ENCODE measurements at regions not wholly inside any gene's neighbourhood (a gene's known extent, or its start where the extent isn't known, plus 50 kb on each side); places are given as distances from the start of the nearest gene placed in this dataset.

DNA sequence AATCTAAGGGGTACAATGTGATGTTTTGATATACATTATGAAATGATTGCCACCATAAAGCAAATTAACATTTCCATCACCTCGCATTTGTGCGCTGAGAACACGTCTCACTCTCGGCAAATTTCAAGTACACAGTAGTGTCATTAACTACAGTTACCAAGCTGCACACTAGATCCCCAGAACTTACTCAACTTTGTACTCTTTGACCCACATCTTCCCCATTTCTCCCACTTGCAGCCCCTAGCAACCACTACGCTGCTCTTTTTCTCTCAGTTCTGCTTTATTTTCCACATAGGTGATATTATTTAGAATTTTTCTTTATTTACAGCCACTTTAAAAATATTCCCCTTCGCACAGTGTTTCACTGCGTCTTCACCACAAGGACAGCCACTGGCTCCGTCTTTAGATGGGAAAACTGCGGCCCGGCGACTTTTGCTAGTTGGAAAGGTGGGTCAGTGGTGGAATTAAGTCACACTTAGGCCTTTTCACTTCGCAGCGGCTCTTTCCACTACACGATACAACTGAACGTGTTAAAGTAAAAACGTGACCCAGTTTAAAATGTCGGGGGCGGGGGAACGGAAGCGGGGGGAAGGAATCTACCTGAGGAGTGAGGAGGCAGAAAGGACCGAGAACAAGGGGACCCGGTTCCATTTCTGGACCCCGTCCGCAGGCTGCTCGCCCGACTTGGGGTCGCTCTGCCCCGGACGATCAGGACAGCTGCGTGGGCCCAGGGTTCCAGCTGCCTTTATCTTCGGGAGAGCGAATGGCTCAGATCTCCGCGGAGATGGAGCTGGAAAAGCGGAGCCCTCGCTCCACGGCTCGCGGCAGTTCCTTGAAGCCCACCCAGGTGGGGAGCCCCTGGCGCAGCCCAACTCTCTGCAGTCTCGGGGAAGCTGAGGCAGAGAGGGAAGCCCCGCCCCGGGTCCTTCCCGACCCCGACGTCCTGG lies 486.1 kb downstream of the UQCRFS1 start:
- CTCF ChIA-PET: interaction anchor here (0.6 to 2.2 kb wide), 3 partner anchors 11 to 245 kb away, joined by 3 to 8 read pairs (median 4); no protein-coding TSS in a partner anchor

DNA sequence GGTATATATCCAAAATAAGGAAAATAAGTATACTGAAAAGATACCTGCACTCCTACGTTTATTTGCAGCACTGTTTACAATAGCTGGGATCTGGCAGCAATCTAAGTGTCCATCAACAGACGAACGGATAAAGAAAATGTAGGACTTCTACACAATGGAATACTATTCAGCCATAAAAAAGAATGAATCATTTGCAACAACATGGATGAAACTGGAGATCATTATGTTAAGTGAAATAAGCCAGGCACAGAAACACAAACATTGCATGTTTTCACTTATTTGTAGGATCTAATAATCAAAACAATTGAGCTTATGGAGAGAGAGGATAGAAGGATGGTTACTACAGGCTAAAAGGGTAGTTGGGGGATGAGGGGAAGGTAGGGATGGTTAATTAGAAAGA lies 494.0 kb downstream of the UQCRFS1 start:
- ChIA-PET POLR2A (no interaction called here), CTCF (interaction anchor here (0.8 to 1.0 kb wide), 2 partner anchors 9 to 160 kb away, joined by 3 read pairs; no protein-coding TSS in a partner anchor)
- TF ChIP-seq, protein P1, sequence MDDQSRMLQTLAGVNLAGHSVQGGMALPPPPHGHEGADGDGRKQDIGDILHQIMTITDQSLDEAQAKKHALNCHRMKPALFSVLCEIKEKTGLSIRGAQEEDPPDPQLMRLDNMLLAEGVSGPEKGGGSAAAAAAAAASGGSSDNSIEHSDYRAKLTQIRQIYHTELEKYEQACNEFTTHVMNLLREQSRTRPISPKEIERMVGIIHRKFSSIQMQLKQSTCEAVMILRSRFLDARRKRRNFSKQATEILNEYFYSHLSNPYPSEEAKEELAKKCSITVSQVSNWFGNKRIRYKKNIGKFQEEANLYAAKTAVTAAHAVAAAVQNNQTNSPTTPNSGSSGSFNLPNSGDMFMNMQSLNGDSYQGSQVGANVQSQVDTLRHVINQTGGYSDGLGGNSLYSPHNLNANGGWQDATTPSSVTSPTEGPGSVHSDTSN (IDR thresholded peaks at IDR 0.05): no peak
- no peak for TF ChIP-seq GATA3 (IDR thresholded peaks at IDR 0.05; ENCODE audit: borderline replicate concordance)
- no peak for TF ChIP-seq HOXB5 (CRISPR knock-in tag; IDR thresholded peaks at IDR 0.05)
- no peak for TF ChIP-seq ESRRA (IDR thresholded peaks at IDR 0.05; ENCODE audit: borderline replicate concordance, low read length)
- no peak for TF ChIP-seq RAD21 (conservative IDR thresholded peaks at IDR 0.05 in 1 of 2, IDR thresholded peaks at IDR 0.05 in 1 of 2)
- TF ChIP-seq FOXS1 (CRISPR knock-in tag; IDR thresholded peaks at IDR 0.05): no peak
- no peak for TF ChIP-seq POLR2A (IDR thresholded peaks at IDR 0.05; ENCODE audit: low read length)
- TF ChIP-seq EHF (CRISPR knock-in tag; IDR thresholded peaks at IDR 0.05): no peak
- no peak for TF ChIP-seq ZFP36 (IDR thresholded peaks at IDR 0.05; ENCODE audit: borderline replicate concordance, partially characterized antibody)
- TF ChIP-seq EHMT2 (IDR thresholded peaks at IDR 0.05; ENCODE audit: low read depth): no peak
- no peak for TF ChIP-seq MAFK (IDR thresholded peaks at IDR 0.05; ENCODE audit: partially characterized antibody)
- no peak for TF ChIP-seq CHD4 (IDR thresholded peaks at IDR 0.05; ENCODE audit: borderline replicate concordance)
- no peak for TF ChIP-seq CHD2 (IDR thresholded peaks at IDR 0.05; ENCODE audit: low read length, partially characterized antibody)
- TF ChIP-seq EP300 (IDR thresholded peaks at IDR 0.05): no peak
- TF ChIP-seq, protein P2, sequence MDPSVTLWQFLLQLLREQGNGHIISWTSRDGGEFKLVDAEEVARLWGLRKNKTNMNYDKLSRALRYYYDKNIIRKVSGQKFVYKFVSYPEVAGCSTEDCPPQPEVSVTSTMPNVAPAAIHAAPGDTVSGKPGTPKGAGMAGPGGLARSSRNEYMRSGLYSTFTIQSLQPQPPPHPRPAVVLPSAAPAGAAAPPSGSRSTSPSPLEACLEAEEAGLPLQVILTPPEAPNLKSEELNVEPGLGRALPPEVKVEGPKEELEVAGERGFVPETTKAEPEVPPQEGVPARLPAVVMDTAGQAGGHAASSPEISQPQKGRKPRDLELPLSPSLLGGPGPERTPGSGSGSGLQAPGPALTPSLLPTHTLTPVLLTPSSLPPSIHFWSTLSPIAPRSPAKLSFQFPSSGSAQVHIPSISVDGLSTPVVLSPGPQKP (IDR thresholded peaks at IDR 0.05; ENCODE audit: low read depth, low read length): no peak
- no peak overlapping the region for H3K27ac ChIP-seq
- ATAC-seq (no peak), DNase-seq (ENCODE audit: low read depth in 1 of 2, low spot score in 1 of 2) (no peak), FAIRE-seq (no peak)
- no peak overlapping the region for H3K4me3 ChIP-seq
- H3K4me2 ChIP-seq: no peak overlapping the region
- H3K4me1 ChIP-seq: no peaks in the 10 kb centered on the region
- H3K9me3 ChIP-seq: peaks cover 5% of the 10 kb centered on the region; the same call in 1 of the 3 replicates
- 36% methylated on average over 3 of the region's 3 CpGs for WGBS (ENCODE audit: missing lambda C conversion rate)

More for the DNA sequence above, 486.1 kb downstream of the UQCRFS1 start:
- no peak for ATAC-seq
- DNase-seq (ENCODE audit: low read depth in 1 of 2, low spot score in 1 of 2): no peak
- no peaks in the 10 kb centered on the region for H3K4me1 ChIP-seq
- WGBS (ENCODE audit: missing lambda C conversion rate): 65% methylated on average over 42 of the region's 46 CpGs
- no peak for FAIRE-seq
- TF ChIP-seq HOXA7 (CRISPR knock-in tag; IDR thresholded peaks at IDR 0.05) (no peak), ZC3H11A (IDR thresholded peaks at IDR 0.05) (no peak), HOXB13 (CRISPR knock-in tag; IDR thresholded peaks at IDR 0.05; ENCODE audit: low read depth) (no peak), JUNB (IDR thresholded peaks at IDR 0.05) (no peak), RARB (CRISPR knock-in tag; IDR thresholded peaks at IDR 0.05) (no peak), TFCP2L1 (CRISPR knock-in tag; IDR thresholded peaks at IDR 0.05) (no peak), RAD21 (conservative IDR thresholded peaks at IDR 0.05 in 1 of 2, IDR thresholded peaks at IDR 0.05 in 1 of 2) (no peak), MYC (IDR thresholded peaks at IDR 0.05; ENCODE audit: borderline replicate concordance, low read length) (no peak), MAZ (IDR thresholded peaks at IDR 0.05; ENCODE audit: borderline replicate concordance, low read depth, low read length) (no peak), CHD2 (IDR thresholded peaks at IDR 0.05; ENCODE audit: low read length, partially characterized antibody) (no peak)
- TF ChIP-seq, protein P3, sequence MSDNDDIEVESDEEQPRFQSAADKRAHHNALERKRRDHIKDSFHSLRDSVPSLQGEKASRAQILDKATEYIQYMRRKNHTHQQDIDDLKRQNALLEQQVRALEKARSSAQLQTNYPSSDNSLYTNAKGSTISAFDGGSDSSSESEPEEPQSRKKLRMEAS (IDR thresholded peaks at IDR 0.05): no peak
- TF ChIP-seq, protein P4, sequence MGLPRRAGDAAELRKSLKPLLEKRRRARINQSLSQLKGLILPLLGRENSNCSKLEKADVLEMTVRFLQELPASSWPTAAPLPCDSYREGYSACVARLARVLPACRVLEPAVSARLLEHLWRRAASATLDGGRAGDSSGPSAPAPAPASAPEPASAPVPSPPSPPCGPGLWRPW (IDR thresholded peaks at IDR 0.05): no peak
- peaks cover 25% of the 10 kb centered on the region; the same call in 2 of the 3 replicates for H3K9me3 ChIP-seq
- H3K27ac ChIP-seq: no peak overlapping the region
- H3K4me2 ChIP-seq: no peak overlapping the region
- POLR2A ChIA-PET: no interaction called here
- no peak overlapping the region for H3K4me3 ChIP-seq

All from A549 (cell line).